CD4-positive, CD25-positive, alpha-beta regulatory T cell (primary cell): ENCODE measurements at regions not wholly inside any gene's neighbourhood (a gene's known extent, or its start where the extent isn't known, plus 50 kb on each side); places are given as distances from the start of the nearest gene placed in this dataset.
"Not testable (repeated sequence)": the region's sequence is repeated elsewhere in the genome, so short reads cannot be mapped to it uniquely, and the experiment has no call there.

ENCODE experiments used
- ATAC-seq, 2 donors: fragments of 150-1000 bp; cut with Tn5 transposase; one replicate each; pipeline ENCODE4 v1.10.0; 2021; ENCODE audit warnings: low read depth in 2 of 2, moderate number of reproducible peaks in 2 of 2, moderate library complexity in 1 of 2
- DNase-seq, 3 donors: peaks; one replicate each; pipeline versions ENCODE4 v3.0.0 to v3.0.0-alpha.2; 2012 to 2022; ENCODE audit warnings: mixed read lengths in 1 of 3
- H3K27ac ChIP-seq: one replicate; pipeline ENCODE4 v1.7.0; 2013; ENCODE audit warnings: mild to moderate bottlenecking, low read length; ENCODE audit not compliant: insufficient read depth, poor library complexity, severe bottlenecking
- H3K27me3 ChIP-seq: one replicate; pipeline ENCODE4 v1.7.0; 2013; ENCODE audit warnings: low read length; ENCODE audit not compliant: control insufficient read depth, insufficient read depth
- H3K36me3 ChIP-seq: one replicate; pipeline ENCODE4 v1.7.0; 2013; ENCODE audit warnings: mild to moderate bottlenecking, low read length, moderate library complexity; ENCODE audit not compliant: control insufficient read depth, insufficient read depth
- H3K4me1 ChIP-seq: 2 replicates; pipeline ENCODE4 v1.7.0; 2013; ENCODE audit warnings: mild to moderate bottlenecking, low read length; ENCODE audit not compliant: insufficient read depth, control insufficient read depth, poor library complexity, severe bottlenecking
- H3K4me3 ChIP-seq: one replicate; pipeline ENCODE4 v1.7.0; 2013; ENCODE audit warnings: low read depth, mild to moderate bottlenecking, low read length, moderate library complexity
- H3K9me3 ChIP-seq, 2 experiments: 1 replicate in 1 of 2; 2 replicates in 1 of 2; pipeline ENCODE4 v1.7.0; 2013; ENCODE audit warnings: low read length in 2 of 2, mild to moderate bottlenecking in 1 of 2, moderate library complexity in 1 of 2; ENCODE audit not compliant: control insufficient read depth in 2 of 2
- H3K27ac Mint-ChIP-seq, 3 donors: one replicate each; pipeline ENCODE4 v1.8.0; 2020 to 2022; ENCODE audit warnings: mild to moderate bottlenecking in 3 of 3, mixed read lengths in 3 of 3, moderate library complexity in 2 of 3
- H3K27me3 Mint-ChIP-seq: one replicate; pipeline ENCODE4 v1.8.0; 2022; ENCODE audit warnings: mild to moderate bottlenecking, mixed read lengths
- H3K36me3 Mint-ChIP-seq: one replicate; pipeline ENCODE4 v1.8.0; 2020; ENCODE audit warnings: mixed read lengths
- H3K4me1 Mint-ChIP-seq, 4 donors: one replicate each; pipeline ENCODE4 v1.8.0; 2020 to 2022; ENCODE audit warnings: mixed read lengths in 4 of 4, mild to moderate bottlenecking in 1 of 4
- H3K4me3 Mint-ChIP-seq, 4 donors: one replicate each; pipeline ENCODE4 v1.8.0; 2020 to 2022; ENCODE audit warnings: mild to moderate bottlenecking in 4 of 4, mixed read lengths in 4 of 4, moderate library complexity in 3 of 4
- H3K9me3 Mint-ChIP-seq, 7 donors: one replicate each; pipeline ENCODE4 v1.8.0; 2020 to 2022; ENCODE audit warnings: mixed read lengths in 7 of 7, mild to moderate bottlenecking in 3 of 7, moderate library complexity in 2 of 7

DNA sequence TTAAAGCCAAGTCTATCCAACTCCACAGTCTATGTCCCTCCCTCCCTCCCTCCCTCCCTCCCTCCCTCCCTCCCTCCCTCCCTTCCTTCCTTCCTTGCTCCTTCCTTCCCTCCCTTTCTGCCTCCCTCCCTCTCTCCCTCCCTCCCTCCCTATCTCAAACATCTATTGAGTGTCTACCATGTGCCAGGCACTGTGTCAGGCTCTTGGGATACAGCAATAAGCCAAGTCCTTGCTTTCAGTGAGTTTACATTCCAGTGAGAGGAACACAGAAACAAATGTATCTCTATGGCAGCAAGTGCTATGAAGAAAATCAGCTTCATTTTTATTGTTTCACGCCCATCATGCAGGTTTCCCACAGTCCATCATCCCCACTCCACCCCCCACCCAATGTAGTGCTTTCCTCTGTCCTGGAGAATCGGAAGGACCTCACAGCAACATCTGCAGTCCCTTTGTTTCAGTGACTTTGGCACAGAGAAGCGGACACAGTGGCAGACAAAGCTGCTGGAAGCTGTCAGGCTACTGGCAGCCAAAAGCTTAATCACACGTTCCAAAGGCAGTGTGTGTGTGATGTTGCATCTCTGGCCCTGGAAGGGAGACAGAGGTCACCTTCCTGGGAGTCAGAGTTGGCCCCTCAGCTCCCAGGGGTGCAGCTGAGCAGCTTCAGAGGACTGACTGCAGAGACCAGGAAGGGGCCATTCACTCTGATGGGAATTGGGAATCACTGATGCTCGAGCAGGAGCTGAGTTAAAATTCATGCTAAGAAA, 81.0 kb upstream of the PRSS12 start:
- H3K4me1 ChIP-seq, H3K27ac Mint-ChIP-seq, H3K9me3 Mint-ChIP-seq, ATAC-seq, H3K27me3 ChIP-seq, H3K4me1 Mint-ChIP-seq, H3K4me3 ChIP-seq, H3K27me3 Mint-ChIP-seq, H3K36me3 ChIP-seq, H3K9me3 ChIP-seq, DNase-seq, H3K4me3 Mint-ChIP-seq, H3K36me3 Mint-ChIP-seq, H3K27ac ChIP-seq: not testable (repeated sequence)

DNA sequence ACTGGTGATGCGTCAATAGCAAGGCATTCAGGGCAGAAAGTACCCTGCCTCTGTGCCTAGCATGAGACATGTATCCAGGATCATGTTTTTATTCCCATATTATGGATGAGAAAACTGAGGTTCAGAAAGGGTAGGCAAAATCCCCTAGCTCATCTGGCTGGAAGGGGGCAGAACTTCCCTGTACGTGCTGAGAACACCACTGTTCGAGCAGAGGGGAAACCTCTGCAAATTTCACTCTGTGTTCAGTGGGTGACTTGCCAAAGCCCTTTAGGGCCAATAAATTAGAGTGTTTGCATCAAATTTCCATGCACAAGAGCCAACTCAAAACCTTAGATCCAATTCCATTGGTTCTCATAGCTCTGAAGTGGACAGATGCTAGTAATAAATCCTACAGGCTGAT, 82.6 kb upstream of the PRSS12 start:
- not testable (repeated sequence) for H3K4me3 Mint-ChIP-seq, H3K27ac ChIP-seq, H3K9me3 Mint-ChIP-seq, H3K4me3 ChIP-seq, H3K9me3 ChIP-seq, H3K36me3 ChIP-seq, H3K27ac Mint-ChIP-seq, DNase-seq, H3K36me3 Mint-ChIP-seq, H3K4me1 Mint-ChIP-seq, ATAC-seq, H3K27me3 Mint-ChIP-seq, H3K27me3 ChIP-seq, H3K4me1 ChIP-seq

GRCh38 chr4:118442115-118442837, 89.5 kb upstream of the PRSS12 start:
- not testable (repeated sequence) for H3K36me3 ChIP-seq, H3K4me1 Mint-ChIP-seq, H3K4me3 ChIP-seq, H3K9me3 ChIP-seq, H3K9me3 Mint-ChIP-seq, H3K36me3 Mint-ChIP-seq, ATAC-seq, H3K27ac Mint-ChIP-seq, H3K27me3 ChIP-seq, DNase-seq, H3K27ac ChIP-seq, H3K4me1 ChIP-seq, H3K27me3 Mint-ChIP-seq, H3K4me3 Mint-ChIP-seq

GRCh38 chr4:118447397-118447796, 94.6 kb upstream of the PRSS12 start:
- DNase-seq, H3K27me3 Mint-ChIP-seq, H3K36me3 Mint-ChIP-seq, H3K9me3 Mint-ChIP-seq, H3K4me3 Mint-ChIP-seq, H3K4me1 ChIP-seq, ATAC-seq, H3K4me3 ChIP-seq, H3K27ac Mint-ChIP-seq, H3K27me3 ChIP-seq, H3K9me3 ChIP-seq, H3K4me1 Mint-ChIP-seq, H3K36me3 ChIP-seq, H3K27ac ChIP-seq: not testable (repeated sequence)

DNA sequence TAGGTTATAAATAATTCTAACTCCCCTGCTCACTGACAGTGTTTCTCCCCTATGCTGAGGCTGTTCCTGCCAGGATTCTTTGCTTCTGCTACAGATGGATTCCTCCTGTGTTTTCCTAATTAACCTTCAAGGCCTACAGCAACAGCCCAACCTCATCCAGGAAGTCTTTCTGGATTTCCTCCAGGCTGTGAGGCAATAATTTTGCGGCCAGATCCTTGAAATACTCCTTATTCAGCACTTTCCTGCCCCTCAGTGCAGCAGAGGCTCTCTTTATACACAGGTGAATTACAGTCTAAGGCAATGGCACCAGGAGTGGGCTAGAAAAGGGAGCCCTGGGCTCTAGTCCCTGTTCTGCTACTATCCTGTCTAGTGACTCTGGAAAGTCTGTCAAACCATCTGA, 102.1 kb upstream of the PRSS12 start:
- not testable (repeated sequence) for H3K27ac ChIP-seq, H3K4me3 Mint-ChIP-seq, H3K9me3 ChIP-seq, H3K4me1 Mint-ChIP-seq, ATAC-seq, H3K27me3 ChIP-seq, H3K4me1 ChIP-seq, DNase-seq, H3K36me3 Mint-ChIP-seq, H3K36me3 ChIP-seq, H3K4me3 ChIP-seq, H3K9me3 Mint-ChIP-seq, H3K27me3 Mint-ChIP-seq, H3K27ac Mint-ChIP-seq

GRCh38 chr4:118461435-118461834, 108.6 kb upstream of the PRSS12 start:
- H3K9me3 ChIP-seq, H3K4me3 ChIP-seq, H3K36me3 Mint-ChIP-seq, H3K27me3 ChIP-seq, H3K4me1 Mint-ChIP-seq, H3K27me3 Mint-ChIP-seq, DNase-seq, H3K4me3 Mint-ChIP-seq, H3K36me3 ChIP-seq, H3K9me3 Mint-ChIP-seq, ATAC-seq, H3K27ac Mint-ChIP-seq, H3K4me1 ChIP-seq, H3K27ac ChIP-seq: not testable (repeated sequence)

DNA sequence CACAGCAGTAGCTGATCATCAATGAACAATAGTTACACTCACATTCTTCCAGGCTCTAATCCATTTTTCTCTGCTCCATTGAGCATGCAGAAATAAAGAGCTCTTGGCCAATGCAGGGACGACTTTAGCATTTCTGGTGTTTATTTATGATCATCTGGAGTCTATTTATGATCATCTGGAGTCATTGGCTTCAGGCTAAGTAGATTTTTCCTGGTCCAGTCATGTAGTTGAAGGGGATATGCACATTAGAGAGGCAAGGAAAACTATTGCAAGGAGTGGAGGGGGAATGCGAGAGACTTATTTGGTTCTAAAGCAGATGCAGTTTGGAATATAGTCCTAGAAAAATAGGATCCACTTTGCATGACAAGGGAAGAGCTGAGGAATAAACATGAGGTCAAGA, 113.0 kb upstream of the PRSS12 start:
- not testable (repeated sequence) for H3K27ac Mint-ChIP-seq, H3K27me3 Mint-ChIP-seq

DNA sequence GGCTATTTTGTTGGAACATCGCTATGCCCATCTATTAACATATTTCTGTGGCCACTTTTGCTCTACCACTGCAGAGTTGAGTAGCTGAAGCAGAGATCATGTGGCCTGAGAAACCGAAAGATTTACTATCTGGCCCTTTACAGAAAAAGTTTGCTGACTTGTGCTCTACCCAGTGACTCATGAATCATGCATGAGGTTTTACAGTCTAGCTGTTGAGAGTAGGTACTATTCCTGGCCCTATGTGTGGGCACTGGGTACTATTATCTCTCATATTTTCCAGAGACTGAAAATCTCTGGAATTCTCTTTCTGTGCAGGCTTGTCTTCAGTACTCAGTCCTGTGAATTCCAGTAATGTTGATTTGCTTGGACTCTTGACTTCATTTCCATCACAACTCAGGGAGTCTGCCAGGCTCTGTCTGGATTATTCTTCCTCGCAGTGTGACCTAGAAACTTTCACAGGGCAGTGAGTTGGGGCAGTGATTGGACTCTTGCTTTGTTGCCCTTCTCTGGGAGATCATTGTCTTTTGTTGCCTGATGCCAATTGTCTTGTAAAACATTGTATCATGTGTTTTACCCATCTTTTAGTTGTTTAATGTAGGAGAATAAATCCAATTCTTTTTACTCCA, 121.3 kb upstream of the PRSS12 start:
- not testable (repeated sequence) for H3K9me3 ChIP-seq, H3K27me3 ChIP-seq, H3K4me1 Mint-ChIP-seq, H3K36me3 Mint-ChIP-seq, H3K4me1 ChIP-seq, H3K27me3 Mint-ChIP-seq, H3K9me3 Mint-ChIP-seq, H3K4me3 Mint-ChIP-seq, ATAC-seq, DNase-seq, H3K4me3 ChIP-seq, H3K27ac ChIP-seq, H3K27ac Mint-ChIP-seq, H3K36me3 ChIP-seq

More for the DNA sequence above, 113.0 kb upstream of the PRSS12 start:
- not testable (repeated sequence) for H3K27me3 ChIP-seq, H3K4me3 Mint-ChIP-seq, ATAC-seq, H3K9me3 Mint-ChIP-seq, DNase-seq, H3K4me1 Mint-ChIP-seq, H3K27ac ChIP-seq, H3K4me1 ChIP-seq, H3K36me3 ChIP-seq, H3K4me3 ChIP-seq, H3K36me3 Mint-ChIP-seq, H3K9me3 ChIP-seq
